GM19328 (cell line): ENCODE measurements at regions not wholly inside any gene's neighbourhood (a gene's known extent, or its start where the extent isn't known, plus 50 kb on each side); places are given as distances from the start of the nearest gene placed in this dataset.

ENCODE experiments used
- ATAC-seq: cut with Tn5 transposase; IDR thresholded peaks from one replicate; pipeline ENCODE4 v1.9.1; 2021; ENCODE audit warnings: mild to moderate bottlenecking, moderate library complexity; ENCODE audit not compliant: unreplicated experiment

GRCh38 chr5:163770625-163771024 is 265.2 kb downstream of the MAT2B start:
- no peak for ATAC-seq

GRCh38 chr5:163772241-163772640 is 266.8 kb downstream of the MAT2B start:
- no peak for ATAC-seq

GRCh38 chr5:163772644-163773043 is 267.2 kb downstream of the MAT2B start:
- no peak for ATAC-seq

- ATAC-seq: no peak
Observed at GRCh38 chr5:163773226-163773625, 267.8 kb downstream of the MAT2B start.

- no peak for ATAC-seq
Observed at GRCh38 chr5:163789870-163790269, 284.5 kb downstream of the MAT2B start.

GRCh38 chr5:163790497-163790896 is 285.1 kb downstream of the MAT2B start:
- no peak for ATAC-seq

- no peak for ATAC-seq
Observed at GRCh38 chr5:163794993-163795392, 289.6 kb downstream of the MAT2B start.

GRCh38 chr5:163807781-163808180 is 302.4 kb downstream of the MAT2B start:
- no peak for ATAC-seq

- no peak for ATAC-seq
Observed at GRCh38 chr5:163809473-163809872, 304.1 kb downstream of the MAT2B start.

GRCh38 chr5:163813900-163814299 is 308.5 kb downstream of the MAT2B start:
- ATAC-seq: no peak

- ATAC-seq: no peak
Observed at GRCh38 chr5:163815240-163815791, 309.9 kb downstream of the MAT2B start.

GRCh38 chr5:163821142-163821541 is 315.7 kb downstream of the MAT2B start:
- ATAC-seq: no peak

- ATAC-seq: no peak
Observed at GRCh38 chr5:163822548-163822947, 317.1 kb downstream of the MAT2B start.

- no peak for ATAC-seq
Observed at GRCh38 chr5:163825661-163826060, 320.2 kb downstream of the MAT2B start.

- no peak for ATAC-seq
Observed at GRCh38 chr5:163826201-163826600, 320.8 kb downstream of the MAT2B start.

- no peak for ATAC-seq
Observed at GRCh38 chr5:163832155-163832554, 326.7 kb downstream of the MAT2B start.

GRCh38 chr5:163838738-163839137 is 333.3 kb downstream of the MAT2B start:
- ATAC-seq: no peak

- no peak for ATAC-seq
Observed at GRCh38 chr5:163846512-163846911, 341.1 kb downstream of the MAT2B start.

GRCh38 chr5:163855754-163856153 is 350.3 kb downstream of the MAT2B start:
- ATAC-seq: no peak

- ATAC-seq: no peak
Observed at GRCh38 chr5:163861670-163862069, 356.3 kb downstream of the MAT2B start.

- no peak for ATAC-seq
Observed at GRCh38 chr5:163867324-163867723, 361.9 kb downstream of the MAT2B start.

- no peak for ATAC-seq
Observed at GRCh38 chr5:163867738-163868137, 362.3 kb downstream of the MAT2B start.

- no peak for ATAC-seq
Observed at GRCh38 chr5:163869581-163869980, 364.2 kb downstream of the MAT2B start.
